A549 (cell line): ENCODE measurements at regions not wholly inside any gene's neighbourhood (a gene's known extent, or its start where the extent isn't known, plus 50 kb on each side); places are given as distances from the start of the nearest gene placed in this dataset.

Source experiments
- ATAC-seq, 2 experiments: fragments of 200-7000 bp in 1 of 2; fragments of >200 bp in 1 of 2; cut with Nextera tagmentation in 1 of 2; cut with Tn5 transposase in 1 of 2; 3 replicates each; pipeline versions ENCODE4 v1.8.0 to v1.9.1; 2018 to 2020; ENCODE audit warnings: mild to moderate bottlenecking in 1 of 2, moderate library complexity in 1 of 2
- CTCF ChIA-PET: fragments of 300-600 bp; sonication (Branson Sonifier 250); formaldehyde crosslinking; extraction: SDS; loops from one replicate; lab custom pipeline; 2021; ENCODE audit warnings: antibody characterized with exemption, inconsistent platforms; lab: Yijun Ruan, JAX
- POLR2A ChIA-PET: fragments of 350-600 bp; formaldehyde crosslinking; extraction: SDS; loops from one replicate; lab custom pipeline; 2021; ENCODE audit warnings: antibody characterized with exemption, inconsistent platforms; lab: Yijun Ruan, JAX
- DNase-seq, 2 experiments: peaks; one replicate each; pipeline versions ENCODE4 v3.0.0 to v3.0.0-alpha.2; 2011 to 2016; ENCODE audit warnings: low read depth in 1 of 2, low spot score in 1 of 2
- FAIRE-seq: peaks from 2 replicates; lab custom pipeline; 2011; peaks lifted over from hg19 to GRCh38; lab: Jason Lieb, UNC
- H3K27ac ChIP-seq, 2 experiments: fragments of >200 bp; sonication (Bioruptor Twin); formaldehyde crosslinking; 3 replicates each; pipeline ENCODE4 v1.5.1; 2016 to 2017
- H3K4me1 ChIP-seq: fragments of >200 bp; sonication (Bioruptor Twin); formaldehyde crosslinking; 3 replicates; pipeline ENCODE4 v1.6.1; 2016
- H3K4me2 ChIP-seq: fragments of >200 bp; sonication (Bioruptor Twin); formaldehyde crosslinking; 3 replicates; pipeline ENCODE4 v1.6.1; 2016
- H3K4me3 ChIP-seq: fragments of >200 bp; sonication (Bioruptor Twin); formaldehyde crosslinking; 3 replicates; pipeline ENCODE4 v1.5.1; 2016
- H3K9me3 ChIP-seq: fragments of >200 bp; sonication (Bioruptor Twin); formaldehyde crosslinking; 3 replicates; pipeline ENCODE4 v1.6.1; 2016
- CHD2 ChIP-seq: fragments of 150-350 bp; IDR thresholded peaks from 2 replicates; pipeline ENCODE4 v1.6.1; 2014; ENCODE audit warnings: low read length; ENCODE audit not compliant: partially characterized antibody
- EP300 ChIP-seq, 2 experiments: fragments of >200 bp; sonication (Bioruptor Twin); formaldehyde crosslinking; IDR thresholded peaks; 2 replicates in 1 of 2; 3 replicates in 1 of 2; pipeline ENCODE4 v1.6.1; 2016 to 2017
- FOXS1 ChIP-seq: fragments of 250-450 bp; sonication (Bioruptor Pico); IDR thresholded peaks from 2 replicates; pipeline ENCODE4 v1.5.0; 2020; ENCODE audit warnings: mild to moderate bottlenecking, moderate library complexity
- GATA3 ChIP-seq: IDR thresholded peaks from 2 replicates; pipeline ENCODE4 v1.6.1; 2012; ENCODE audit warnings: borderline replicate concordance
- HDAC2 ChIP-seq: fragments of 200-600 bp; sonication (generic); IDR thresholded peaks from 2 replicates; pipeline ENCODE4 v1.6.1; 2016
- HOXB13 ChIP-seq: fragments of 250-450 bp; sonication (Bioruptor Pico); IDR thresholded peaks from 2 replicates; pipeline ENCODE4 v1.5.0; 2020; ENCODE audit warnings: low read depth, mild to moderate bottlenecking, moderate library complexity
- HOXB5 ChIP-seq: fragments of 250-450 bp; sonication (Bioruptor Pico); IDR thresholded peaks from 2 replicates; pipeline ENCODE4 v1.5.0; 2020; ENCODE audit warnings: mild to moderate bottlenecking, moderate library complexity
- KDM5A ChIP-seq: fragments of 200-600 bp; sonication (generic); IDR thresholded peaks from 2 replicates; pipeline ENCODE4 v1.6.1; 2016; ENCODE audit warnings: antibody characterized with exemption, mild to moderate bottlenecking
- MAZ ChIP-seq: fragments of 150-350 bp; IDR thresholded peaks from 2 replicates; pipeline ENCODE4 v1.6.1; 2014; ENCODE audit warnings: antibody characterized with exemption, low read depth, low read length, borderline replicate concordance
- NPAS2 ChIP-seq: fragments of 250-450 bp; sonication (Bioruptor Pico); IDR thresholded peaks from 2 replicates; pipeline ENCODE4 v1.8.0; 2022; ENCODE audit warnings: mild to moderate bottlenecking, moderate library complexity, borderline replicate concordance
- RARB ChIP-seq: fragments of 250-450 bp; sonication (Bioruptor Pico); IDR thresholded peaks from 2 replicates; pipeline ENCODE4 v1.8.0; 2021; ENCODE audit warnings: mild to moderate bottlenecking, moderate library complexity
- RFX5 ChIP-seq: fragments of 450-650 bp; IDR thresholded peaks from 2 replicates; pipeline ENCODE4 v1.7.1; 2014; ENCODE audit warnings: antibody characterized with exemption, mild to moderate bottlenecking, moderate library complexity
- SMC3 ChIP-seq: fragments of >200 bp; sonication (Bioruptor Twin); formaldehyde crosslinking; IDR thresholded peaks from 3 replicates; pipeline ENCODE4 v1.6.1; 2018; ENCODE audit warnings: inconsistent platforms
- ZSCAN20 ChIP-seq: fragments of 250-450 bp; sonication (Bioruptor Pico); IDR thresholded peaks from 2 replicates; pipeline ENCODE4 v1.8.0; 2022; ENCODE audit warnings: mild to moderate bottlenecking, moderate library complexity
- WGBS: methylation state at CpG from one replicate; pipeline ENCODE4 v1.1.6; 2017; ENCODE audit errors: missing lambda C conversion rate; 5-methylcytosine and 5-hydroxymethylcytosine counted together
- TF ChIP-seq, protein P1 (sequence below): fragments of 450-650 bp; IDR thresholded peaks from 2 replicates; pipeline ENCODE4 v1.6.1; 2014; ENCODE audit warnings: antibody characterized with exemption
- TF ChIP-seq, protein P2 (sequence below): IDR thresholded peaks from 2 replicates; pipeline ENCODE4 v1.6.1; 2012
- TF ChIP-seq, protein P3 (sequence below): fragments of 200-600 bp; sonication (generic); IDR thresholded peaks from 2 replicates; pipeline ENCODE4 v1.6.1; 2016; ENCODE audit warnings: antibody characterized with exemption, mild to moderate bottlenecking, moderate library complexity
- TF ChIP-seq, protein P4 (sequence below): IDR thresholded peaks from 2 replicates; pipeline ENCODE4 v1.6.1; 2012; ENCODE audit warnings: low read depth, borderline replicate concordance
- TF ChIP-seq, protein P5 (sequence below): fragments of >200 bp; sonication (Bioruptor Twin); formaldehyde crosslinking; IDR thresholded peaks from 3 replicates; pipeline ENCODE4 v1.6.1; 2016
- TF ChIP-seq, protein P6 (sequence below): fragments of 150-350 bp; IDR thresholded peaks from 2 replicates; pipeline ENCODE4 v1.6.1; 2014; ENCODE audit warnings: low read depth, mild to moderate bottlenecking, low read length
- TF ChIP-seq, protein P7 (sequence below): fragments of 250-450 bp; sonication (Bioruptor Pico); IDR thresholded peaks from 2 replicates; pipeline ENCODE4 v1.5.0; 2020; ENCODE audit warnings: low read depth, mild to moderate bottlenecking, moderate library complexity
- TF ChIP-seq, protein P8 (sequence below): fragments of >200 bp; sonication (Bioruptor Twin); formaldehyde crosslinking; IDR thresholded peaks from 3 replicates; pipeline ENCODE4 v1.5.1; 2016

DNA sequence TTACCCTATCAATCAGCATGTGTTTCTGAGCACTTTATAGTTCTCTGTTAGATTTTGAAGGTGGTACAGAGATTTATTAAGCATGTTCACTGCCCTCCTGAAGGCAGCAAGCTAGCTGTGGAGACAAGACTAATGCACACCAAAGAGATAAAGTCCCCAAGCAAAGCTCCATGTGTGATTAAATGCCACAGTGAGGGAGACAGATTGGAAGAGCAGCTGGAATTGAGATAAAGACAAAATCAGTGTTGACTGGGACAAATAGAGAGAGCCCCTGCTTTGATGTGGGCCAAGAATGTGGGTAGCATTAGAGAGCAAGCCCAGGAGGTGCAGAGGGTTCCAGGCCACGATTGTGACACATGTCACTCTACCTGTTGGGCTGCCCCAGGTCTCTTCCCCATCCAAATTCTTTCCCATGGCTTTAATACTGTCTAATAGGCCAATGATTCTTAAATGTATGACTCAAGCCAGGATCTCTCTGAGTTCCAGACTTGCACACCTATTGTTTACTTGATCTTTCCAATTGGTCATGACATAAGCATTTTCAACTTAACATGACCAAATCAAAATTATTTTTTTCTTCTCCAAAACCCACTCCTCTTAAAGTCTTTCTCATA is 60.1 kb upstream of the ZC3H12C start:
- no peak for TF ChIP-seq HOXB13 (CRISPR knock-in tag)
- TF ChIP-seq RARB: no peak
- TF ChIP-seq, protein P1, sequence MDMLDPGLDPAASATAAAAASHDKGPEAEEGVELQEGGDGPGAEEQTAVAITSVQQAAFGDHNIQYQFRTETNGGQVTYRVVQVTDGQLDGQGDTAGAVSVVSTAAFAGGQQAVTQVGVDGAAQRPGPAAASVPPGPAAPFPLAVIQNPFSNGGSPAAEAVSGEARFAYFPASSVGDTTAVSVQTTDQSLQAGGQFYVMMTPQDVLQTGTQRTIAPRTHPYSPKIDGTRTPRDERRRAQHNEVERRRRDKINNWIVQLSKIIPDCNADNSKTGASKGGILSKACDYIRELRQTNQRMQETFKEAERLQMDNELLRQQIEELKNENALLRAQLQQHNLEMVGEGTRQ: no peak
- Histone ChIP-seq H3K4me1 (no peaks in the 10 kb centered on the region), H3K9me3 (no peaks in the 10 kb centered on the region), H3K4me2 (no peak overlapping the region), H3K27ac (no peak overlapping the region), H3K4me3 (no peak overlapping the region)
- 12% methylated on average over 1 of the region's 1 CpG for WGBS
- DNase-seq (no peak), FAIRE-seq (no peak), ATAC-seq (no peak)
- ChIA-PET CTCF (no interaction called here), POLR2A (no interaction called here)

DNA sequence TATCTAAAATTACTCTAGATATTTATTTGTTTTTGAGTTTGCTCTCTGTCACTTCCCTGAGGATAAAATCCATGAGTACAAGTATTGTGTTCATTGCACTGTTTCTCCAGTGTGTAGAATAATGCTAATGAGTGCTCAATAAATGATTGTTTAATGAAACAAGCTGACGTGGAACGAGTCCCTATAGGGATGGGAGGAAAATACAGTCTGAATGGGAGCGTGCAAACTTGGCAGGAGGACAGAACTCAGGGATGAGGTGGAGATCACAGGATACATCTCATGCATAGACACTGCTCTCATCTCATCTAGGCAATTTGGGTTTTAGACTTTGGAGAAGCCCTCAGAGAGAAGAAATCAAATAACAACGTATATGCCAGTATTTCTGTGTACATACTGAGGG is 58.4 kb upstream of the ZC3H12C start:
- no peak for TF ChIP-seq KDM5A
- no peak for TF ChIP-seq SMC3
- TF ChIP-seq MAZ: no peak
- TF ChIP-seq CHD2: no peak
- no peak for TF ChIP-seq ZSCAN20 (CRISPR knock-in tag)
- no peak for TF ChIP-seq HOXB5 (CRISPR knock-in tag)
- TF ChIP-seq, protein P1: no peak
- TF ChIP-seq, protein P2, sequence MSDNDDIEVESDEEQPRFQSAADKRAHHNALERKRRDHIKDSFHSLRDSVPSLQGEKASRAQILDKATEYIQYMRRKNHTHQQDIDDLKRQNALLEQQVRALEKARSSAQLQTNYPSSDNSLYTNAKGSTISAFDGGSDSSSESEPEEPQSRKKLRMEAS: no peak
- TF ChIP-seq, protein P3, sequence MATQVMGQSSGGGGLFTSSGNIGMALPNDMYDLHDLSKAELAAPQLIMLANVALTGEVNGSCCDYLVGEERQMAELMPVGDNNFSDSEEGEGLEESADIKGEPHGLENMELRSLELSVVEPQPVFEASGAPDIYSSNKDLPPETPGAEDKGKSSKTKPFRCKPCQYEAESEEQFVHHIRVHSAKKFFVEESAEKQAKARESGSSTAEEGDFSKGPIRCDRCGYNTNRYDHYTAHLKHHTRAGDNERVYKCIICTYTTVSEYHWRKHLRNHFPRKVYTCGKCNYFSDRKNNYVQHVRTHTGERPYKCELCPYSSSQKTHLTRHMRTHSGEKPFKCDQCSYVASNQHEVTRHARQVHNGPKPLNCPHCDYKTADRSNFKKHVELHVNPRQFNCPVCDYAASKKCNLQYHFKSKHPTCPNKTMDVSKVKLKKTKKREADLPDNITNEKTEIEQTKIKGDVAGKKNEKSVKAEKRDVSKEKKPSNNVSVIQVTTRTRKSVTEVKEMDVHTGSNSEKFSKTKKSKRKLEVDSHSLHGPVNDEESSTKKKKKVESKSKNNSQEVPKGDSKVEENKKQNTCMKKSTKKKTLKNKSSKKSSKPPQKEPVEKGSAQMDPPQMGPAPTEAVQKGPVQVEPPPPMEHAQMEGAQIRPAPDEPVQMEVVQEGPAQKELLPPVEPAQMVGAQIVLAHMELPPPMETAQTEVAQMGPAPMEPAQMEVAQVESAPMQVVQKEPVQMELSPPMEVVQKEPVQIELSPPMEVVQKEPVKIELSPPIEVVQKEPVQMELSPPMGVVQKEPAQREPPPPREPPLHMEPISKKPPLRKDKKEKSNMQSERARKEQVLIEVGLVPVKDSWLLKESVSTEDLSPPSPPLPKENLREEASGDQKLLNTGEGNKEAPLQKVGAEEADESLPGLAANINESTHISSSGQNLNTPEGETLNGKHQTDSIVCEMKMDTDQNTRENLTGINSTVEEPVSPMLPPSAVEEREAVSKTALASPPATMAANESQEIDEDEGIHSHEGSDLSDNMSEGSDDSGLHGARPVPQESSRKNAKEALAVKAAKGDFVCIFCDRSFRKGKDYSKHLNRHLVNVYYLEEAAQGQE: no peak
- no peak for TF ChIP-seq GATA3
- TF ChIP-seq, protein P4, sequence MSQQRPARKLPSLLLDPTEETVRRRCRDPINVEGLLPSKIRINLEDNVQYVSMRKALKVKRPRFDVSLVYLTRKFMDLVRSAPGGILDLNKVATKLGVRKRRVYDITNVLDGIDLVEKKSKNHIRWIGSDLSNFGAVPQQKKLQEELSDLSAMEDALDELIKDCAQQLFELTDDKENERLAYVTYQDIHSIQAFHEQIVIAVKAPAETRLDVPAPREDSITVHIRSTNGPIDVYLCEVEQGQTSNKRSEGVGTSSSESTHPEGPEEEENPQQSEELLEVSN: no peak
- TF ChIP-seq NPAS2: no peak
- TF ChIP-seq FOXS1 (CRISPR knock-in tag): no peak
- TF ChIP-seq, protein P5, sequence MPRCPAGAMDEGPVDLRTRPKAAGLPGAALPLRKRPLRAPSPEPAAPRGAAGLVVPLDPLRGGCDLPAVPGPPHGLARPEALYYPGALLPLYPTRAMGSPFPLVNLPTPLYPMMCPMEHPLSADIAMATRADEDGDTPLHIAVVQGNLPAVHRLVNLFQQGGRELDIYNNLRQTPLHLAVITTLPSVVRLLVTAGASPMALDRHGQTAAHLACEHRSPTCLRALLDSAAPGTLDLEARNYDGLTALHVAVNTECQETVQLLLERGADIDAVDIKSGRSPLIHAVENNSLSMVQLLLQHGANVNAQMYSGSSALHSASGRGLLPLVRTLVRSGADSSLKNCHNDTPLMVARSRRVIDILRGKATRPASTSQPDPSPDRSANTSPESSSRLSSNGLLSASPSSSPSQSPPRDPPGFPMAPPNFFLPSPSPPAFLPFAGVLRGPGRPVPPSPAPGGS: no peak
- TF ChIP-seq, protein P6, sequence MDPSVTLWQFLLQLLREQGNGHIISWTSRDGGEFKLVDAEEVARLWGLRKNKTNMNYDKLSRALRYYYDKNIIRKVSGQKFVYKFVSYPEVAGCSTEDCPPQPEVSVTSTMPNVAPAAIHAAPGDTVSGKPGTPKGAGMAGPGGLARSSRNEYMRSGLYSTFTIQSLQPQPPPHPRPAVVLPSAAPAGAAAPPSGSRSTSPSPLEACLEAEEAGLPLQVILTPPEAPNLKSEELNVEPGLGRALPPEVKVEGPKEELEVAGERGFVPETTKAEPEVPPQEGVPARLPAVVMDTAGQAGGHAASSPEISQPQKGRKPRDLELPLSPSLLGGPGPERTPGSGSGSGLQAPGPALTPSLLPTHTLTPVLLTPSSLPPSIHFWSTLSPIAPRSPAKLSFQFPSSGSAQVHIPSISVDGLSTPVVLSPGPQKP: no peak
- TF ChIP-seq EP300 (IDR thresholded peaks at IDR 0.05): no peak
- TF ChIP-seq, protein P7, sequence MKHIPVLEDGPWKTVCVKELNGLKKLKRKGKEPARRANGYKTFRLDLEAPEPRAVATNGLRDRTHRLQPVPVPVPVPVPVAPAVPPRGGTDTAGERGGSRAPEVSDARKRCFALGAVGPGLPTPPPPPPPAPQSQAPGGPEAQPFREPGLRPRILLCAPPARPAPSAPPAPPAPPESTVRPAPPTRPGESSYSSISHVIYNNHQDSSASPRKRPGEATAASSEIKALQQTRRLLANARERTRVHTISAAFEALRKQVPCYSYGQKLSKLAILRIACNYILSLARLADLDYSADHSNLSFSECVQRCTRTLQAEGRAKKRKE (CRISPR knock-in tag): no peak
- TF ChIP-seq, protein P8, sequence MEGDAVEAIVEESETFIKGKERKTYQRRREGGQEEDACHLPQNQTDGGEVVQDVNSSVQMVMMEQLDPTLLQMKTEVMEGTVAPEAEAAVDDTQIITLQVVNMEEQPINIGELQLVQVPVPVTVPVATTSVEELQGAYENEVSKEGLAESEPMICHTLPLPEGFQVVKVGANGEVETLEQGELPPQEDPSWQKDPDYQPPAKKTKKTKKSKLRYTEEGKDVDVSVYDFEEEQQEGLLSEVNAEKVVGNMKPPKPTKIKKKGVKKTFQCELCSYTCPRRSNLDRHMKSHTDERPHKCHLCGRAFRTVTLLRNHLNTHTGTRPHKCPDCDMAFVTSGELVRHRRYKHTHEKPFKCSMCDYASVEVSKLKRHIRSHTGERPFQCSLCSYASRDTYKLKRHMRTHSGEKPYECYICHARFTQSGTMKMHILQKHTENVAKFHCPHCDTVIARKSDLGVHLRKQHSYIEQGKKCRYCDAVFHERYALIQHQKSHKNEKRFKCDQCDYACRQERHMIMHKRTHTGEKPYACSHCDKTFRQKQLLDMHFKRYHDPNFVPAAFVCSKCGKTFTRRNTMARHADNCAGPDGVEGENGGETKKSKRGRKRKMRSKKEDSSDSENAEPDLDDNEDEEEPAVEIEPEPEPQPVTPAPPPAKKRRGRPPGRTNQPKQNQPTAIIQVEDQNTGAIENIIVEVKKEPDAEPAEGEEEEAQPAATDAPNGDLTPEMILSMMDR: no peak
- TF ChIP-seq HDAC2: no peak
- TF ChIP-seq RFX5: no peak
- DNase-seq: no peak
- no peak overlapping the region for H3K4me2 ChIP-seq
- H3K27ac ChIP-seq: no peak overlapping the region
- no peaks in the 10 kb centered on the region for H3K9me3 ChIP-seq
- 38% methylated on average over 4 of the region's 4 CpGs for WGBS
- POLR2A ChIA-PET: no interaction called here
- FAIRE-seq: no peak
- H3K4me1 ChIP-seq: no peaks in the 10 kb centered on the region
- CTCF ChIA-PET: no interaction called here
- no peak overlapping the region for H3K4me3 ChIP-seq
- ATAC-seq: no peak
